Mononuclear cell (primary cell): ENCODE measurements at regions not wholly inside any gene's neighbourhood (a gene's known extent, or its start where the extent isn't known, plus 50 kb on each side); places are given as distances from the start of the nearest gene placed in this dataset.
"Not testable (repeated sequence)": the region's sequence is repeated elsewhere in the genome, so short reads cannot be mapped to it uniquely, and the experiment has no call there.

Source experiments
- H3K27me3 ChIP-seq: 2 replicates; pipeline ENCODE4 v1.6.0; 2011; ENCODE audit warnings: low read length, control low read depth; ENCODE audit not compliant: insufficient read depth
- H3K4me1 ChIP-seq: 2 replicates; pipeline ENCODE4 v1.5.1; 2011; ENCODE audit warnings: mild to moderate bottlenecking, low read length, control low read depth; ENCODE audit not compliant: insufficient read depth
- H3K4me3 ChIP-seq: 2 replicates; pipeline ENCODE4 v1.5.1; 2011; ENCODE audit warnings: mild to moderate bottlenecking, low read length, moderate library complexity
- H3K9me3 ChIP-seq: 2 replicates; pipeline ENCODE4 v1.5.1; 2011; ENCODE audit warnings: low read depth, mild to moderate bottlenecking, control low read depth, low read length

- H3K4me3 ChIP-seq, H3K4me1 ChIP-seq, H3K27me3 ChIP-seq, H3K9me3 ChIP-seq: not testable (repeated sequence)
These were observed 5465.1 kb upstream of the TPTE start for GRCh38 chr21:5055996-5056962.

- not testable (repeated sequence) for H3K4me3 ChIP-seq, H3K4me1 ChIP-seq, H3K27me3 ChIP-seq, H3K9me3 ChIP-seq
These were observed 5464.3 kb upstream of the TPTE start for GRCh38 chr21:5057077-5057476.

GRCh38 chr21:5060364-5061083 lies 5460.9 kb upstream of the TPTE start:
- H3K27me3 ChIP-seq, H3K4me3 ChIP-seq, H3K4me1 ChIP-seq, H3K9me3 ChIP-seq: not testable (repeated sequence)

GRCh38 chr21:5064581-5065142 lies 5456.7 kb upstream of the TPTE start:
- not testable (repeated sequence) for H3K4me1 ChIP-seq, H3K9me3 ChIP-seq, H3K27me3 ChIP-seq, H3K4me3 ChIP-seq

- H3K4me1 ChIP-seq, H3K9me3 ChIP-seq, H3K4me3 ChIP-seq, H3K27me3 ChIP-seq: not testable (repeated sequence)
These were observed 5455.9 kb upstream of the TPTE start for GRCh38 chr21:5065240-5066211.

DNA sequence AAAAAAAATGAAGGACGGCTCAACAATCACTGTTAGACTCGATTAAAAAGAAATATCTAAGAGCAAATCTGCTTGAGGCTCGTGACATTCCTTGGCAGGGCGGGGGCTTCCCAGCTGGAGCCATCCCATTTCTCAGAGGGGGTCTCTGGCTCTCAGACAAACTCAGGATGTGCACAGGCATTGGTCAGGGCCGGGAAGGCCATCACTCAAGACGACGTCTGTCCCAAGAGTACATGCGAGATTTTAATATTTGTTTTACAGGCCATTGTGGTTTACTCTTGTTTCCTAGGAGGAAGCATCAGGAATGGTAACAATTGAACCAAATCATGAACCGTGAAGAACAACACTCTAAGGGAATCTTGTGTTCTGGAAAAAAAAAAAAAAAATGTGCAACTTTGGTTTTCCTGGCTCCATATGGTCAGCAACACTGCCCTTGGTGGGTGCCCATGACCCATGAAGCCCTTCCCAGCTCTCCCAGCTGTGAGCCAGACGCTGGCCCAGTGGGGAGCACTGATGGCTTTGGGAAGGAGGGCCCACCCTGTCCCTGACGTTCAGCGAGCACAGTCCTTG lies 5454.6 kb upstream of the TPTE start:
- not testable (repeated sequence) for H3K4me1 ChIP-seq, H3K27me3 ChIP-seq, H3K9me3 ChIP-seq, H3K4me3 ChIP-seq

- H3K9me3 ChIP-seq, H3K4me1 ChIP-seq, H3K4me3 ChIP-seq, H3K27me3 ChIP-seq: not testable (repeated sequence)
These were observed 5453.9 kb upstream of the TPTE start for GRCh38 chr21:5067326-5068048.

DNA sequence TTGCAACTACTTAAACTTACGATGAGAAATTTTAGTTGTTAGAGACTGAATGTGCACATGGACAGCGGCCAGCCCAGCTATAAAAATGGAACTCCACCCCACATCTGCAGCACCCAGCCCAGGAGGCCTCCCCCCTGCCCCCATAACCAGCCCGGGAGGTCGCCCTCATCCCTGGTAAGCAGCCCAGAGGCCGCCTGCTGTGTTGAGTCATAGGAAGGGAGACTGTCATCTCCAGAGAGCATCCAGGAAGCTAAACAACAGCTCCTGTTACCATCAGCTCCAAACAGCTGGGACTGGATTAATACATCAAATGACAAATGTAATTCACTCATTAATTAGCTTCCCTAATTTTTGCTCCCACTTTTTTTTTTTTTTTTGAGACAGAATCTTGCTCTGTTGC lies 5452.7 kb upstream of the TPTE start:
- H3K27me3 ChIP-seq, H3K4me3 ChIP-seq, H3K4me1 ChIP-seq, H3K9me3 ChIP-seq: not testable (repeated sequence)

DNA sequence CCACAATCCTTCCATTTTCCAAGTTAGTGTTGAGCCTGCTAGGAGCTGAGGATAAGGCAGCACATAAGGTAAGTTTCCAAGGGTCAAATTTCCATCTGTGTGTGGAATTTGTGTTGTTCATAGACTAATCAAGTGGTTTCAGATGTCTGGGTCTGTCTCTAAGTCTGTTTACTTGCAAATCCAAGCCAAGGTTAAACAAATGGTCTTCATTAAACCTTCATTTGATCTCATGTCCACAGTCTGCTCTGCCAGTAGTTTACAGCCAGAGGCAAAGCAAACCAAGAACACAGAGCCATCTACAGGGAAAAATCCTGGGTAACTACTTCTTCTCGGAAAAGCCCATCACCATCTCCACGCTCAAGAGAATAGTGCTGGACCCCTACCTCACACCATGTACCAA lies 5450.2 kb upstream of the TPTE start:
- not testable (repeated sequence) for H3K27me3 ChIP-seq, H3K9me3 ChIP-seq, H3K4me3 ChIP-seq, H3K4me1 ChIP-seq

DNA sequence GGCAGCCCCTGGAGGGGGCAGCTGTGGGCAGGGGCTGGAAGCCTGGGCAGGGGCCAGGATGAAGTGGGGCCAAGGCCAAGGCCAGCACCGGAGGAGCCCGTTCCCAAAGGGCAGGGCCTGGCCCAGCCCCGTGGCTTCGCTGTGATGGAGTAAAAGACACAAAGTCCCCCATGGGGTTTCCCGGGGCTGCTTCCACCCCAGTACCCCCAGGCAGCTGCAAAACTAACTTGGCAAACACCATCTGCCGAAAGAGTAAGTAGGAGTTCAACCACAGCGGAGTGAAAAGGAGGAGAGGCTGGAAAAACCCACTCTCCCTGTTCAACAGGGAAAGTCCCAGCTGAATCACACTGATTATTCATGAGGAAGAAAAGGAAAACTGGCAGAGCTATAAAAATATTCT lies 5444.5 kb upstream of the TPTE start:
- H3K9me3 ChIP-seq, H3K4me1 ChIP-seq, H3K27me3 ChIP-seq, H3K4me3 ChIP-seq: not testable (repeated sequence)

DNA sequence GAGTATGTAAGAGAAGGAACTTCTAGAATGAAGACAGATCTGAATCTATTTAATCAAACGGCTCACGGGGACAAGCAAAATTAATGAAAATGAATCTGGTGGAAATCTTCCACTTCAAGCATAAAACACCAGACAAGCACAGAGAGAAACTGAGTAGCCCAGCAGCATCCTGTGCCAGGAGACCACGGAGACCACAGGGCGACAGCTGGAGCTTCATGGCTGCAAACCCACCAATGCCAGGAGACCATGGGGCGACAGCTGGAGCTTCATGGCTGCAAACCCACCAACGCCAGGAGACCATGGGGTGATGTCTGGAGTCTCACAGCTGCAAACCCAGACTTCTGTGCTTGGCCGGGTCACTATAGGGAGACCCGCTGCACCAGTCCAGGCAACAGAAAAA lies 5442.0 kb upstream of the TPTE start:
- not testable (repeated sequence) for H3K27me3 ChIP-seq, H3K9me3 ChIP-seq, H3K4me1 ChIP-seq, H3K4me3 ChIP-seq

- not testable (repeated sequence) for H3K4me1 ChIP-seq, H3K4me3 ChIP-seq, H3K27me3 ChIP-seq, H3K9me3 ChIP-seq
These were observed 5441.4 kb upstream of the TPTE start for GRCh38 chr21:5080015-5080414.

DNA sequence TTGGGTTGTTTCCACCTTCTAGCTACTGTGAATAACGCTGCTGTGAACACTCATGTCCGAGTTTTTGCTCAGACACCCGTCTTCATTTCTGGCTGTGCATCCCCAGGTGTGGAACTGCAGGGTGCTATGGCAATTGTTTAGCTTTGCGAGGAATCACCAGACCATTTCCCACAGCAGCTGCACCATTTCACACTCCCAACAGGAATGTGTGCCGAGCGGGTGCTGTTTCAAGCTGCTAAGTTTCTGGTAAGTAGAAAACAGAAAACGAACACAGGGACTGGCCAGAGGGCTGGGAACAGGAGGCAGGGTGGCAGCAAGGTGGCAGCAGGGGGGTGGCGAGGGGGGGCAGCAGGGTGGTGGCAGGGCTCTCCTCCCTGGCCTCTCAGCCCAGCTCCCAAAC lies 5437.1 kb upstream of the TPTE start:
- H3K4me3 ChIP-seq, H3K27me3 ChIP-seq, H3K4me1 ChIP-seq, H3K9me3 ChIP-seq: not testable (repeated sequence)

DNA sequence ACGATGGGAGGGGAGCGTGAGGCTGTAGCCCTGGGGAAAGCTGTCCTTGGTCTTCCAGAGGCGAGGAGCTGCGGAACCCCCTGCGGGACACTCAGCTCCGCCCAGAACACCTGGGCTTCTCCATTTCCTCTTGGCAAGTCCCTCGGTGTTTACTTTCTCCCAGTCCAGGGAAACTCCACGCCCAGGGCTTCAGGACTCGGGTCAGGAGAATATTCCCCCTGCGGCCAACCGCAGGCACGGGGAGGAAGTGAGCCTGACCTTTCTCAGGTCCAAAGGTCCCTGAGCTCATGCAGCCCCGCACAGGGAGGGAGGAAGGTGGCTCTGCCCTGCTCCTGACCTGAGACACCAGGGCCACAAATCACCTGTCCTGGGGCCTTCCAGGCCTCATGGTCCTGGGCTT lies 5435.9 kb upstream of the TPTE start:
- not testable (repeated sequence) for H3K4me1 ChIP-seq, H3K27me3 ChIP-seq, H3K9me3 ChIP-seq, H3K4me3 ChIP-seq
